SK-N-MC (cell line): ENCODE measurements at regions not wholly inside any gene's neighbourhood (a gene's known extent, or its start where the extent isn't known, plus 50 kb on each side); places are given as distances from the start of the nearest gene placed in this dataset.

ENCODE experiments used
- EZH2 ChIP-seq: fragments of 200-600 bp; sonication (generic); IDR thresholded peaks from one replicate; pipeline ENCODE4 v1.6.1; 2017; ENCODE audit warnings: antibody characterized with exemption
- FOXP2 ChIP-seq: optimal IDR thresholded peaks from 2 replicates; pipeline ENCODE3; 2011; ENCODE audit warnings: mild to moderate bottlenecking, moderate library complexity; ENCODE audit not compliant: insufficient read depth; ENCODE audit errors: extremely low read length, control extremely low read depth
- POLR2AphosphoS5 ChIP-seq: IDR thresholded peaks from 2 replicates; pipeline ENCODE4 v1.6.1; 2012; ENCODE audit warnings: mild to moderate bottlenecking, low read depth, low read length, borderline replicate concordance

DNA sequence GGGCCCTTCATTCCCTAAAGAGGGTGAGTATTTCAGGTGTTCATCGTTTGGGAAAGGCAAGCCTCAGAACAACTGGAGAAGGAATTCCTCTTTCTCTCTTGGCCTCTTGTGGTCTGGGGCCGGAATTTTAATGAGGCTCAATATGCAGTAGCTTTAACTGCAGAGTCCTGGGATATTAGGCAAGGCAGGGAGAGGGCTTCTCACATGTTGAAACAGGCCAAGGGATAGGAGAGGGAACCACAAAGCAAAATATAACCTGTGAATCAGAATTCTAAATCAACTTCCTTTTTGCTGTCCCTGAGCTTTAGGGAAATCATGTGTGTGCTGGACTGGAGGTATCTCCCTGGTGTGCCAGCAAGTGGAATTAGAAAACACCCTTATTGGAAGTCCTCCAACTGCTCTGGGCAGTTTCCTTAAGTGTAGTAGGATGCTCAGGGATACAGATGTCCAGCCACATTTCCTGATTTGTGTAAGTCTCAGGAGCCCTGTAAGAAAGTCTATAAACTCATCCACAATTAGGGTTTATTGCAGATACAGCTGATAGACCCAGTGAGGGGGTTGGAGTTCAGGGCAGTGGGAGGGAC lies 215.8 kb upstream of the ZRANB2 start:
- no peak for TF ChIP-seq POLR2AphosphoS5
- no peak for TF ChIP-seq EZH2
- no peak for TF ChIP-seq FOXP2
